Tibial nerve (tissue), 4 donors: ENCODE measurements at regions not wholly inside any gene's neighbourhood (a gene's known extent, or its start where the extent isn't known, plus 50 kb on each side); places are given as distances from the start of the nearest gene placed in this dataset.

Experiments used
- DNase-seq, 2 donors: peaks; one replicate each; pipeline ENCODE4 v3.0.0-alpha.2; 2019; ENCODE audit warnings: low spot score in 2 of 2
- H3K27ac ChIP-seq, 4 donors: fragments of 200-600 bp; sonication (generic) in 3 of 4; one replicate each; pipeline ENCODE4 v1.5.1; 2017 to 2019; ENCODE audit warnings: mild to moderate bottlenecking in 1 of 4
- H3K27me3 ChIP-seq, 2 donors: fragments of 200-600 bp; sonication (generic) in 1 of 2; one replicate each; pipeline versions ENCODE4 v1.5.1 to v1.6.0; 2017 to 2019
- H3K36me3 ChIP-seq, 3 donors: fragments of 200-600 bp; sonication (generic); one replicate each; pipeline ENCODE4 v1.5.1; 2018 to 2019
- H3K4me1 ChIP-seq, 4 donors: fragments of 200-600 bp; sonication (generic) in 3 of 4; one replicate each; pipeline ENCODE4 v1.5.1; 2017 to 2019
- H3K4me3 ChIP-seq, 4 donors: fragments of 200-600 bp; sonication (generic) in 3 of 4; one replicate each; pipeline ENCODE4 v1.5.1; 2017 to 2019; ENCODE audit warnings: mild to moderate bottlenecking in 1 of 4, moderate library complexity in 1 of 4
- H3K9me3 ChIP-seq, 4 donors: fragments of 200-600 bp; sonication (generic) in 3 of 4; one replicate each; pipeline ENCODE4 v1.5.1; 2017 to 2019
- EP300 ChIP-seq, 2 donors: sonication (generic); formaldehyde crosslinking; IDR thresholded peaks; one replicate each; pipeline ENCODE4 v1.6.1; 2017; ENCODE audit warnings: antibody characterized with exemption in 2 of 2, mild to moderate bottlenecking in 1 of 2
- POLR2A ChIP-seq, 2 donors: fragments of 450-650 bp; IDR thresholded peaks; one replicate each; pipeline ENCODE4 v1.6.1; 2017; ENCODE audit warnings: antibody characterized with exemption in 2 of 2, mild to moderate bottlenecking in 2 of 2, moderate library complexity in 2 of 2
- WGBS, 2 donors: methylation state at CpG; one replicate each; pipeline ENCODE4 v1.1.5; 2018; 5-methylcytosine and 5-hydroxymethylcytosine counted together
- TF ChIP-seq, protein P1 (sequence below), 5 experiments: fragments of 200-600 bp in 3 of 5; fragments of 450-650 bp in 2 of 5; sonication (generic) in 3 of 5; IDR thresholded peaks; one replicate each; pipeline ENCODE4 v1.5.1; 2016 to 2019; ENCODE audit warnings: antibody characterized with exemption in 5 of 5, mild to moderate bottlenecking in 3 of 5, moderate library complexity in 2 of 5

DNA sequence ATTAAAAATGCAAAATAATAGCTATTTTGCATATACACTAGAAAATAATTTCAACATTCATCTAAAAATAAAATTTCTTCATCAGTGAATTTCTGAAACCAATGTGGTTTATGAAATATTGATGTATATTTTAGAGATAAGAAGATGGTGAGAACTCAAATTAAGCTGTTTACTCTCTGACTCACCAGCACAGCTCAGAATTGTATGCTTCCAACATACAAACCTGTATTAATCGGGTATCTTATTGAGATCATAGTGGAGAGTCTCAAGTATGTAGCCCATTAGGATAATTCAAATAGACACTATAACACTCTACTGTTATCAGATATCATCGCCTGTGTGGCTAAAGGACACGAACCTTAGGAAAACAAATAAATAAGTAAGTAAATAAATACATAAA, 899.5 kb upstream of the INTU start:
- H3K4me1 ChIP-seq = no peaks in the 10 kb centered on the region
- no peaks in the 10 kb centered on the region for H3K9me3 ChIP-seq
- 47 to 70% methylated on average over 3 of the region's 3 CpGs for WGBS, 2 donors
- no peak for DNase-seq
- no peaks in the 10 kb centered on the region for H3K36me3 ChIP-seq
- H3K4me3 ChIP-seq = no peak overlapping the region
- no peak for TF ChIP-seq EP300 (IDR thresholded peaks at IDR 0.05)
- TF ChIP-seq, protein P1, sequence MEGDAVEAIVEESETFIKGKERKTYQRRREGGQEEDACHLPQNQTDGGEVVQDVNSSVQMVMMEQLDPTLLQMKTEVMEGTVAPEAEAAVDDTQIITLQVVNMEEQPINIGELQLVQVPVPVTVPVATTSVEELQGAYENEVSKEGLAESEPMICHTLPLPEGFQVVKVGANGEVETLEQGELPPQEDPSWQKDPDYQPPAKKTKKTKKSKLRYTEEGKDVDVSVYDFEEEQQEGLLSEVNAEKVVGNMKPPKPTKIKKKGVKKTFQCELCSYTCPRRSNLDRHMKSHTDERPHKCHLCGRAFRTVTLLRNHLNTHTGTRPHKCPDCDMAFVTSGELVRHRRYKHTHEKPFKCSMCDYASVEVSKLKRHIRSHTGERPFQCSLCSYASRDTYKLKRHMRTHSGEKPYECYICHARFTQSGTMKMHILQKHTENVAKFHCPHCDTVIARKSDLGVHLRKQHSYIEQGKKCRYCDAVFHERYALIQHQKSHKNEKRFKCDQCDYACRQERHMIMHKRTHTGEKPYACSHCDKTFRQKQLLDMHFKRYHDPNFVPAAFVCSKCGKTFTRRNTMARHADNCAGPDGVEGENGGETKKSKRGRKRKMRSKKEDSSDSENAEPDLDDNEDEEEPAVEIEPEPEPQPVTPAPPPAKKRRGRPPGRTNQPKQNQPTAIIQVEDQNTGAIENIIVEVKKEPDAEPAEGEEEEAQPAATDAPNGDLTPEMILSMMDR (IDR thresholded peaks at IDR 0.05) = no peak
- TF ChIP-seq POLR2A (IDR thresholded peaks at IDR 0.05) = no peak
- no peaks in the 10 kb centered on the region for H3K27me3 ChIP-seq
- H3K27ac ChIP-seq = no peak overlapping the region

DNA sequence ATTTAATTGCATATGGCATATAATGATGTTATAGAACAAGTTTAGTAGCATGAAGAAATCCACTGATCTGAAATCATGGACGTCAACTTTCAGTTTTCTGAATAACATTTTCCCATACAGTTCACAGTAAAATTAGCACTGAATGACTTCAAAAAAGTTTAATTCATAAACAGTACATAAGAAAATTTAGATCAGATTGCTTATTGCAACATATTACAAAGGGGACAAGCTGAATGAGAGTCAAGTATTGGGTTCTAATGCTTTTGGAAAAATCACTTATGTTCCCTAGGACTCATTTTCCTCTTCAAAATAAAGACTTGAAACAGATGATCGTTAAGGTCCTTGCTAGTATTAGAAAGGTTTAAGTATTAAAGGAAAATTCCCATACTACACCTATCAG, 898.3 kb upstream of the INTU start:
- Histone ChIP-seq H3K27me3 (no peaks in the 10 kb centered on the region), H3K4me1 (no peaks in the 10 kb centered on the region), H3K27ac (no peak overlapping the region), H3K9me3 (no peaks in the 10 kb centered on the region), H3K4me3 (no peak overlapping the region), H3K36me3 (no peaks in the 10 kb centered on the region)
- DNase-seq = no peak
- TF ChIP-seq POLR2A (IDR thresholded peaks at IDR 0.05) (no peak), EP300 (IDR thresholded peaks at IDR 0.05) (no peak)
- TF ChIP-seq, protein P1 (IDR thresholded peaks at IDR 0.05) = no peak
- 39 to 55% methylated on average over 2 of the region's 2 CpGs for whole genome bisulfite sequencing, 2 donors

DNA sequence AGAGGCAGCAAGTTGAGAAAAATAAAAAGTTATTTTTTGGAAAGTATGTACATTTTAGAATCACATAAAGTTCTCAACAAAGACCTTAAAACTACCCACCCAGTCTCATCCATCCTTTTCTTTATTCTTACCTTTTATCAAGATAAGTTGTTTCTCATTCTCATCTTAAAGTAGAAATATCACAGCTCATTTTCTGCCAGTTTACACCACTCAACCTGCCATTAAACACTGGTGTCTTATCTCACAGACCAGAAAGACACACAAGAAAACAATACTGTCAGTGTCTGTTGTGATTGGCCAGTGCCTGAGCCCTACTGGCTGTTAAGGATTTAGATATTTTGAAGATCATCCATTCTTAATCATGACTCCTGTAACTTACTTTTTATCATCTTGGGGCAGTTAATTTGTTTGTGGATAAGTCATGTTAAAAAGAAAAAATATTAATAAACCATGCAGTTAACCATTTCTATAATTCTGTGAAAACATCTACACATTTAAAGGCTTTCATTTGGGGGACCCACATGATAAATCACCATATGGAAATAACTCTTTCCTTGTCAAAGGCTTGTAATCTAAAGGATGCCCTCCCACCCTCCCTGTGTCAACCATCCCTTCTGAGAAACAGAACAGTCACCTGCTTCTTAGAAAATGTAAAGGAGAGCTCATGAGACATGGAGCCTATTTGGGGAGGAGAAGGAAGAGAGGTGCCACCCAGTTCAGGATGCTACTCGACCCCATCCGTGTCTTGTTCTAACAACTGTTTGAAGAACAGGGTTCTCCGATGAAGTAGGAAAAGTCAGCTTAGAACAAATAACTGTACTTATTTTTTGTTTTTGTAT, 897.2 kb upstream of the INTU start:
- no peak for TF ChIP-seq POLR2A (IDR thresholded peaks at IDR 0.05)
- no peak for TF ChIP-seq EP300 (IDR thresholded peaks at IDR 0.05)
- TF ChIP-seq, protein P1 (IDR thresholded peaks at IDR 0.05) = no peak
- 94 to 96% methylated on average over 3 of the region's 3 CpGs for WGBS, 2 donors

DNA sequence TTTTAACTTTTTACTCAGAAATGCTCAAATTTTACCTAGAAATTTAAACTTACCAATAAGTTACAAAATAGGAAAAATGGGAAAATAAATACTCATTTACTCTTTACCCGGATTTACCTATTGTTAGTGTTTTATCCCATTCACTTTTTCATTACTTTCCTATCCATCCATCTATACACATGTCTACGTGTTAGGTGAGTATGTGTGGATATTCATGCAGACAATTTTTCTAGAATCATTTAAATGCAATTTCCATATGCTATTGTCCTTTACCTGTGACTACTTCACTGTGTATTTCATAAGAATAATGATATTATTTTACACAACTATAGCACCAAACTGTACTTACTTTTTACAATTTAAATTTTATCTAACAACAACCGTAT, 896.6 kb upstream of the INTU start:
- no peaks in the 10 kb centered on the region for H3K4me1 ChIP-seq
- no peak overlapping the region for H3K27ac ChIP-seq
- DNase-seq = no peak
- no peak for TF ChIP-seq EP300 (IDR thresholded peaks at IDR 0.05)
- no peaks in the 10 kb centered on the region for H3K9me3 ChIP-seq
- 93 to 96% methylated on average over 3 of the region's 3 CpGs for WGBS, 2 donors
- no peaks in the 10 kb centered on the region for H3K27me3 ChIP-seq
- no peaks in the 10 kb centered on the region for H3K36me3 ChIP-seq
- no peak overlapping the region for H3K4me3 ChIP-seq

More for the DNA sequence above, 897.2 kb upstream of the INTU start:
- Histone ChIP-seq H3K36me3 (no peaks in the 10 kb centered on the region), H3K27me3 (no peaks in the 10 kb centered on the region), H3K4me3 (no peak overlapping the region), H3K4me1 (no peaks in the 10 kb centered on the region), H3K27ac (no peak overlapping the region), H3K9me3 (no peaks in the 10 kb centered on the region)
- no peak for DNase-seq

DNA sequence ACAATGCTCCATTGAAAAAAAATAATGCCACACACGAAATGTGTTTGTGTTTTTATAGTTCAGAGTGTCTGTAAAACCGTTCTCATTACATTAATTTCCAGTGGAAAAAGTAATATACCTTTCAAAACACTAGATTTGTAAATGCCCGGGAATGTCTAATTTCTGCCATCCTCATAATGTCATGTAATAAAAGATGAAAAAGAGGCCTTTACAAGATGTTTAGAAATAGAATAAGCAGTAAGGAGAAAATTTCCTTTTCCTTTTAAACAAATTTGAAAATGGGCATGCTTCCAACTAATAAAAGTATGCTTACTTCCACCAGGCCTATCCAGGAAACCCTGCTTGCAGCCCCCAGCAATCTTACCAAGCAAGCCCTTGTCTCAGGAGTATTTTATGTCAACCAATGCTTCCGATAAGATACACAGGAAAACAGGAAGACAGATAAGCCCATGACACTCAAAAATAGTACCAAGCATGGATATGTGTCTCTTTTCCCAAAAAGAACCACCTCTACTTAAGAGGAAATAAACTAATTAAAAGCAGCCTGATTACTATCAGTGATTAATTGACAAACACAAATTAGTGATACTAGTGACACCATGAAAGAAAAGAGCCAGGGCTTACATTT, 894.7 kb upstream of the INTU start:
- Histone ChIP-seq H3K4me1 (no peaks in the 10 kb centered on the region), H3K4me3 (no peak overlapping the region), H3K36me3 (no peaks in the 10 kb centered on the region), H3K9me3 (no peaks in the 10 kb centered on the region), H3K27ac (no peak overlapping the region), H3K27me3 (no peaks in the 10 kb centered on the region)
- whole genome bisulfite sequencing, 2 donors = 60 to 61% methylated on average over 4 of the region's 4 CpGs
- DNase-seq = no peak
- TF ChIP-seq, protein P1 (IDR thresholded peaks at IDR 0.05) = no peak
- TF ChIP-seq EP300 (IDR thresholded peaks at IDR 0.05) (no peak), POLR2A (IDR thresholded peaks at IDR 0.05) (no peak)
